GM18870 (cell line): ENCODE measurements at regions not wholly inside any gene's neighbourhood (a gene's known extent, or its start where the extent isn't known, plus 50 kb on each side); places are given as distances from the start of the nearest gene placed in this dataset.

Source experiments
- ATAC-seq: cut with Tn5 transposase; IDR thresholded peaks from one replicate; pipeline ENCODE4 v1.9.1; 2021; ENCODE audit warnings: moderate library complexity; ENCODE audit not compliant: unreplicated experiment

DNA sequence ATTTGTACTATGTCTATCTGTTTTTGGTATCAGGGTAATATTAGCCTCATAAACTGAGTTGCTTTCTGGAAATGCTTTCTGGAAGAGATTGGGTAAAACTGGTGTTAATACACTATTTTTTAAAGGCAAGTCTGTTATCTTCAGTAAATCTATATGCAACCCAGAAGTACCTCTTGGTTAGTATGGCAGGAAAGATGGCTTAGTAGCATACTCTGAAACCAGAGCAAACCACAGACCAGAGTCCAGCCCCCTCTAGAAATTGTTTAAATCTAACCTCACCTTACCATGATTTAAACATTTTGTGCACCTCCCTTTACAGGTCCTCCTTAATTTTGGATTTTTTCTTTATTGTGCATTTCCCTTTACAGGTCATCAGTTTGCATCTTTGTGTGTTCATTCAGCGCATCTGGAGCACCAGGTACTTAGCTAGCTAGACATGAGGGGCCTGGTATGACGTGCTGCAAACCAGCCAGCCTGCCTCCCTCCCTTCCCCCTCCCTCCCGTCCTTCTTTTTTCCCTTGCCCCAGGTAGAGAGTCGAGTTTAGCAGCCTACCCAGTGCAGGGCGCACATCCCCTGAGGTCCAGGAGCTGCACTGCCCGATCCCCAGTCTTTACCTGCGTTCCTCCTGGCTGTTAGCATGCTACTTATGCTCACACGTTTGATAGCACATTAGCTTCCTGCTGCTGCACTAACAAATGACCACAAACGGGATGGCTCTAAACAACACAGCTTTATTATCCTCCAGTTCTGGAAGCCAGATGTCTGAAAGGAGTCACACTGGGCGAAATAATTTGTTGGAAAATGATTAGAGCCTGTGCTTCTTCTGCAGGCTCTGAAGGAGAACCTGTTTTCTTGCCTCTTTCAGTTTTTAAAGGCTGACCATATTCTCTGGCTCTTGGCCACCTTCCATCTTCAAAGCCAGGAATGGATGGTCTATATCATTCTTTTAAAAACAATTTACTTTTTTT is 299.9 kb upstream of the HABP2 start:
- no peak for ATAC-seq

DNA sequence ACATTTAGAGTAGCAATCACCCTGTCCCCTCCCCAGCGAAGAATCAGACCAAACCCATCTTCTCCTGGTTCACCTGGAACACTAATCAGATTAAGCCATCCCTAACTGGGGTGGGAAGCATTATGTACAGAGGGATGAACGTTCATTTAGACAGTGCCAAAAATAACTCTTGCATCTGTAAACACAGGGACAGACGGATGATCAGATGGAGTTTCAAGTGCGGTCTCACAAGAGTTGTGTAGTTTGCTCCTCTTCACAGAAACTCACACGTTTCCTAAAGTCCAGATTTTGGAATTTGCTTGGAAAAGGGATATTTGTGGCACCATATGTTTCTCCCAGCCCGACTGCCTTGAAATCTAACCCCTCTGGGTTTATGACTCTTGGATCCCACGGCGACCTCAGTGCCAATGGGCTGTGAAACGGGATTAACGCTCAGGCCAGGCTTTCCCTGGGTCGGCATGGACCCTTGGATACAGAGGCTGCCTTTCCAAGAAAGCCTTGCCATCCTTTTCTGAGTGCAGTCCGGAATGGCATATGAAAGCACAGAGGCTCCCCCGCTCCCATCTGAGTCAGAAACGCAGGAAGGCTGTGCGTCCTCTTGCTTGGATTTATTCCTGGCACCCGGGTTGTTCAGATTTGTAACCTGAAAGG is 293.2 kb upstream of the HABP2 start:
- ATAC-seq, result no peak

DNA sequence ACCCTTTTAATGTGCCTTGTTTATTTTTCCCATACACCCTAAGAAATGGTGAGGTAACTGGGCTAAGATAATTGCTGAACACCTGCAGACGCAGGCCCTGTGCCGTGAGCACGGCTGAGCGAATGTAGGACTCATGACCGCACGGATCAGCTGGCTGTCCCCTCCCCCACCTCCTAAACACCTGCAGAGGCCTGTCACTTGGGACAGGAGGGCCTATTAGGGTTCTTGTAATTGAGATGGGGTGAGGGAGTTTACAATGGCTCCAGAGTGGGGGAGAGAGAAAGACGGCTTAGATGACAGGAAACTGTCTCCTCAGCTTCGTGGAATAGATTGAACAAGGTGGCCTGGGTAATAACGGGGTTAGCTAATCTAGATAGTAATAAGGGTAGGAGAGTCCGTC is 291.7 kb upstream of the HABP2 start:
- no peak for ATAC-seq

DNA sequence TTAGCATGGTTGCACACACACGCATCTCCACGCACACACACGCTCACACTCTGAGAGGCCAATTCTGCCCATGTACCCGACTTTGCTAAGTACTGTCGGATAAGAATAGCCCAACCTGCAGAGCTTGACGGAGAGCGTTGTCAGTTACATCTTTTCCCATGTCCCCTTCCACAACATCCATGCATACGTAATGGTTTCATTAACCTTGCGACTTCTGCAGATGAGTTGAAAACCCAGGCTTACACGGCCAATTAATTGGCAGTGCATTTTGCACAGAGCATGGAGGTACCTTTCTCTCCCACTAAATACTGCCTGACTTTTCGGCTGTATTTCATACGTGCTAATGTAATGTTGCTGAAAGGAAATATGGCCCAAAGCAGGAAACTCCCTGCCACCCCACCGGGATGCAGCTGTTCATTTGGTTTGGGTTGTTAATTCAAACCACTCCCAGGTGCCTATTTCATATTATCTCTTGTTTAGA is 291.2 kb upstream of the HABP2 start:
- no peak for ATAC-seq

DNA sequence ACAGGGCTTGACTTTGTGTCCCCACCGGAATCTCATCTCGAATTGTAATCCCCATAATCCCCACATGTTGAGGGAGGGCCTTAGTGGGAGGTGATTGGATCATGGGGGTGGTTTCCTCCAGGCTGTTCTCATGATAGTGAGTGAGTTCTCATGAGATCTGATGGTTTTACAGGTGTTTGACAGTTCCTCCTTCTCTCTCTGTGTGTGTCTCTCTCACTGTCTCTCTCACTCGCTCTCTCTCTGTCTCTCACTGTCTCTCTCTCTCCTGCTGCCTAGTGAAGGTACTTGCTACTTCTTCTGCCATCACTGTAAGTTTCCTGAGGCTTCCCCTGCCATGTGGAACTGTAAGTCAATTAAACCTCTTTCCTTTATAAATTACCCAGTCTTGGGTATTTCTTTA is 289.8 kb upstream of the HABP2 start:
- ATAC-seq, result no peak

DNA sequence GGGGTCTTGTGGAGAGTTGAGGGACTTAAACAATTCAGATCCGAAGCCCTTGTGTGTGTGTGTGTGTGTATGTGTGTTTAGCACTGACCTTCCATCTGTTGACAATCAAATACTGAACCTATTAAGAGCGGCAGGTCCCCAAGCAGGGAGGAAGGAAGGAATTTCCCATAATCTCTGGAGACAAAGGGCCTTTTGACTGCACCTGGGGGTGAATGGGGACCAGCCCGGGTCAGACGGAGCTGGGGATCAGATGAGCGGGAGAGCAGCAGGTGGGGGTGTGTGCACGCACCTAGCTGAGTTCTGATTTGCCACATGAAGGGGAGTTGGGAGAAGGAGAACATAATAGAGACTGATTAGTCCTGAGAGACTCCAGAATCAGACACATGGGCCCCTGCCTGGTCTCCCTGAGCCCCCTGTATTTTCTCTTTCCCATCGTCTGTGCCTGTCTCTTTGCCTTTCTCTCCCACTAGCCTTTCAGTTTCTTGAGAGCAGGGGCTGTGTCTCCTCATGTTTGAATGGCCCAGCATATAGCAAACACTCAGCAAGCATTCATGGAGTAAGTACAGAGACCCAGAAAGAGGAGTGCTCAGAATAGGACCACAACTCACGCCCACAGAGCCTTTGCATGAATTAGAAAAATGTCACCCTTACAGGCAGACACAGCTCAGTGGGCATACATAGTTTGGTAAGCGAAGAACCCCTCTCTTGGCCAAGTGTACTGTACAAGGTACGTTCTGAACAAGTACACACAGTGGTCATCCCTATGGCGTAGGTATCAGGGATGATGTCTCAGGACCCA is 288.3 kb upstream of the HABP2 start:
- ATAC-seq, result no peak

DNA sequence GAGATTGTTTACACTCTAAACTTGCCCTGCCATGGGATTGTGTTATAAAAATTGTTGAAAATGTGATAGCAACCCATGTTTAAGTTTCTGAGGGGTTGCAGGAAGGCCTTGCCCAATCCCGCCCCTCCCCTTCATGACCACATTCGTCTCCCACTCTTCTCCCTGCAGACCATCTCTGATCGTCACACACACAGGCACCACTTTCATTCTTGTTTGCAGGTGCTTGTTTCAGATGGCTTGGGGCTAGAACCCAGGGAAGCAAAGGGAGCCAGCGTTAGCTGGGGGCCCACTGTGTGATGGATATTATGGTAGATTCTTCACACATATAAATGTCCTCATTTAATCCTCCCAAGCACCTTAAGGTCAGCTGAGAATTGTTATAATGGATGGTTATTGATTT is 286.7 kb upstream of the HABP2 start:
- no peak for ATAC-seq

DNA sequence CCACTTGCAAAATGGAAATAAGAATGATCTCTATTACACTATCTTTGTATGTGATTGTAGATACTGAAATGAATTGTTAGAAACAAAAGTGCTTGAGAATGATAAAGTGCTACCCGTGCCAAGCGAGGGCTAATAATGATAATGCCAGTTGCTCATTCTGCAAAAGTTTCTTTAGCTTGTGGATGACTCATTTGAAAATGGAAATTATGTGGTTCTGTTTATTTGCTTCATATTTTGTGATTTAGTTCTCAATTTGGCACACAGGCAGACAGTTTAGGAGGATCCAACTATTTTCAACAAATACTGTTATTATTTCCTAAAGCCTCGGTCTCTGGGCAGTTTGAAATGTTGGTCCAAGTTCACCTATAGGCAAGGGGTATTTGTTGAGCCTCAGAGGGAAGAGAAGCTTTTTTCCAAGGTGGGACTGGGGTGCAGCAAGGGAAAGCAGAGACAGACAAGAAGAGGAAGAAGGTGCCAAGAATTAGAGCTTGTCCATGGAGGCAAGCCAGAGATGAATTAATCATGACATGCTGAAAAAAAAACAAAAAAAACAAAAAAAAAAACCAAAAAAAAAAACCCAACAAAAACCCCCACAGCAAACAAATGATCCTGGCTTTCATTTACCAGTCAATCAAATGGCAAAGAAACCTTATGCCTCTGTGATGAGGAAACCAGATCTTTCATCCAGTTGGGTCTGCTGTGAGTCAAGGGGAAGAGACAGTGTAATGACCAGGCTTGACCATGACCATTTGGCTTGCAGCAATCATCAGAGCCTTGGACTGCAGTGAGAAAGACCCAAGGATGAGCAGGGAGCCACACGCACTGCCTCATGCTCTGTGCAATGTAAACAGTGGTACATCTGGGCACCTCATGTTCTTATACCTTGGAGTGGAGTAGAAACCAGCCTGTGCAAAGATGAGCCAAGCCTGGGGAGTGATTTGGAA is 285.0 kb upstream of the HABP2 start:
- ATAC-seq, result no peak

DNA sequence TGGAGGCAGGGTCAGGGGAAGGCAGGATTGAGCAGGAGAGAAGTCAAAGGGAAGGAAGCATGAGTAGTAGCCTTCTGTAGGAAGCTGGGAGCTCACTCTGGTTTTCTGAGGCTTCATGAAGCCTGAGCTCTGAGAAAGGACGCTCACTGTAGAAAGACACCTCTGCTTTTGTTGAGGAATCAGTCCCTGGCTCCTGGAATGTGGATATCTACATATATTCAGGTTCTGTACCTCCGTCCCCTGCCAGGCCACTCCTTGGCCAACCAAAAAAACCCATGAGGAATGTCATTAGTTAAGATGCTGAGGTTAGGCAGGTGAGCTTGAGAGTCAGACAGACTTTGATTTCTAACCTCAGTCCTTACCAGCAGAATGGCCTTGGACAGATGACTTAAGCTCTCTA is 283.5 kb upstream of the HABP2 start:
- no peak for ATAC-seq

DNA sequence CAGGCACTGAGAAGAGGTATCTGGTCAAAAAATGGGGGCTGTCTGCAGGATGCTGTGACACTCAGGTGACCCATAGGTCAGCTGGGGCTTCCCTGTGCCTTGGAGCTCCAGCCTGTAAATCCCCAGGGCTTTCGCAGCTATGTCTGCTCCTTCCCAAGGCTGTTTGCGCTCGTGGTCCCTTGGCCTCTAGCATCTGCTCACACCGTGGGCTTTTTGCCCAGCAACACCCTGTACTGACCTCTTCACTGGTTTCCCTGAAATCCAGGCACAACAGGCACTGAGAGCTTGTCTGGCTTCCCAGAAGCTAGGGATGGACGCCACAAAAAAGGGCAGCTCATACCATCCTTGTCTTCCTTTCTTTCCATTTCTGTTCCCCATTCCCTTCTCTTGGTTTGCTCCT is 280.3 kb upstream of the HABP2 start:
- ATAC-seq, result no peak

DNA sequence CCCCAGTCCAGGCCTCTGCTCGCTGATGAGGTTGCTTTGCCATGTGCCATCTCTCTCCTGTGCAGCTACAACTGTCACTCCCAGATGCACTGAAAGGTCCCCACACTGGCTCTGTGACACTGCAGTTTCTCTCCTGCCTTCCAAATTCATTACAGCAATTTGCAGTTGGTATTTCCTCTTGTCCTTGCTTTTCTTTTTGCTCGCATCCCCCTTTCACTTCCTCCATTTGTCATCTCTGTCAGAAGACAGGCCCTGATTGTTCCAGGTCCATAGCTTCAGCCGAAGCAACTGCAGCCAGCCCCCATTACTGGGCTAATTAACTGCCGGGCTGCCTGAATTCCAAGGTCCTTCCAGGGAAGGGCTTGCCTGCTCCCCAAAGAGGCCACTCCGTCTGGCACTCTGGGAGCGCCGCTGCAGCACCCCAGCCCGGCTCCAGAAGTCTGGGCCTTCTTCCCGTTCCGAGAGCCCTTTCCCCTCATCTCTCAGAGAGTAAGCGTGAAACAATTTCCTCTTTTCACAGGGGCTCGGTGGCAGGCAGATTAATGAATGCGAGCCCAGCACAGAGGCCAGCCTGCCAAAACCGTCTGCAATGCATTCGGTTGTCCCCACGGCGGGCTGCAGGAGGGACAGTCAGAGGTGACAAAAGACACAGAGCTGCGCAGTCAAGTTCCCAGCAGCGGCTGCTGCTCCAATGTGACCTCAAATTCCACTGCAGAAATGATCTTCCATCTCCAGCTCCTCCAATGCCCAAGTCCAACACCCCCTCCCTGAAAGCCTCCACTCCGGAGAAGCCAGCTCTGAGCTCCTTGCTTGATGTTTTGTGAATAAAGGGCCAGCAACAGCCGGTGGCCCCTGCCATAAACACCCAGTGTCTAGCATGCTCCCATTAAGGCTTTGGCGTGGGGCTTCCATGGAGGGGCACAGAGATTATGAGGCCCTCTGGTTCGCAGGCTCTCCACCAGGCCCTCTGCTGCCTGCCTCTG is 279.4 kb upstream of the HABP2 start:
- no peak for ATAC-seq

DNA sequence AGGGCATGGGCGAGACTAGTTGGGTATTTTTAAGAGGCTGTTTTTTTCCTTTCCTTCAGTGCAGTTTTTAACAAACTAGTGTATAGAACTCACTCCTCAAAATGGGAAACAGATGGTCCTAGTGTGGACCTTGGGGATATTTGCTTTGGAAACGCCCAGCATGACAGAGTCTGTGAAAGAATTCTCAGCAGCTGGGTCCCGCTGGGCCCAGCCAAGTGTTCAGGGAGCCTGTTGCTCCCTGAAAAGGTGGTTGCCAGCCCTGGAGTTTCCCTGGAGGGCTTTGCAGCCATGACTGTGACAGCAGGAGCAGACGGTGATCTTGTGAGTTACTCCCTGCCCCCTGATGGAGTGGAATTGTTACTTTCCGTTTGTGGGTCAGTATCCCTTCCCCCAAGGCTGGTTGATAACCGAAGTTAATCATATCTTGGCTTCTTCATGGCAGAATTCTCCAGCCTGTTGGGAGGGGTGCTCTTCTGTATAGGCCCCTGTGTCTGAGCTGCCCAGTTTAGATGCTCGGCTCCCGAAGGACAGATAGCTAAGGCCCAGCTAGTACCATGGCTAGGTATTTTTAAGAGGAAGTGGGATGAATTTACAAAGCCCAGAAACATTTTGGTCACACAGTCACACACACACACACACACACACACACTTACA is 278.6 kb upstream of the HABP2 start:
- ATAC-seq, result no peak

DNA sequence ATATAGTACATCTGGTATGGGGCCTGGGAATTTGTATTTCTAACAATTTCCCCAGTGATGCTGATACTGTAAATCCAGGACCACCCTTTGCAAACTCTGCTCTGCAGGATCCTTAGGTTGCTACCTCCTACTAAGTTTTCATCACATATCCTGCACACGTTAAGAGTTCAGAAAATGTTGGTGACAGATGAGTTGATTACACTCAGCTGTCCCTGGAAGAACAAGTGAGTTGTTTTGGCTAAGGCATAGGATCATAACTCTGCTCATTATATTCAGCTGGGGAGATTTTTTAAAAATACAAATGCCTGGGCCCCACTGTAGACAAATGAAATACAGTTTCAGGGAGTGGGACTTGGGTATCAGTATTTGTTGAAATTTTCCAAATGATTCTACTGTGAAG is 274.6 kb upstream of the HABP2 start:
- ATAC-seq, result no peak

DNA sequence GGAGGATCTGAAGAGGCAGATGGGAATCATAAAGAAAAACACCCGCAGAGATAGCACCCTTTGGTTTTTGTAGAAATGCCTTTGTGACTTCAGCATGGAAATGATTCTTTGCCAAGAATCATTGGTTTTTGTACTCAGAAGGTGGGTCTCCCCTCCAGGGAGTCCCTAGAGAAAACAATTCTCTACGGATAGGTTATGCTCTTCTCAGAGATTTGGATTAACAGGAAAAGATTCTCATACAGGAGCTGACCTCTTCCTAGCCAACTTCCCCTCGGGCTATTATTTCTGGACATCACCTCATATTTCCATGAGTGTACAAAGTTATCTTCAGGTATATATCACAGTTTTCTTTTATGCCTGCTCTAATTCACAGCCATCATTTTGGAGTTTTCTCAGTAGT is 274.2 kb upstream of the HABP2 start:
- no peak for ATAC-seq

DNA sequence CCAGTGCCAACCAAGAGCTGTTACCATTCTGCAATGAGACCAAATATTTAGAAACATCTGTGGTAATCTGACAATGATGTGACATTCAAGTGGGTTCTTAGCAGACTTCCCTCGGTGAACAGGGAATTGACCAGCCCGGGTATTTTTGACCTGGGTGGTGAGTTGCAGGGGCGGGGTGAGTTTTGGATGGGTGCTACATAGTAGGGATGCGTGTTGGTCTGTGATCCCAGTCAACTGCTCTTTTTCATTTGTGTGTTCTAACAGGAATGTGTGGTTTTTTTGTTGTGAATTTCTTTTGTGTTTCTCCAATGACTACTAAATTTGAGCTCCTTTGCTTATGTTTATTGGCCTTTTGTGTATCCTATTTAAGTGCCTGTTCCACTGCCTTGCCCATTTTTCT is 273.6 kb upstream of the HABP2 start:
- ATAC-seq, result no peak

DNA sequence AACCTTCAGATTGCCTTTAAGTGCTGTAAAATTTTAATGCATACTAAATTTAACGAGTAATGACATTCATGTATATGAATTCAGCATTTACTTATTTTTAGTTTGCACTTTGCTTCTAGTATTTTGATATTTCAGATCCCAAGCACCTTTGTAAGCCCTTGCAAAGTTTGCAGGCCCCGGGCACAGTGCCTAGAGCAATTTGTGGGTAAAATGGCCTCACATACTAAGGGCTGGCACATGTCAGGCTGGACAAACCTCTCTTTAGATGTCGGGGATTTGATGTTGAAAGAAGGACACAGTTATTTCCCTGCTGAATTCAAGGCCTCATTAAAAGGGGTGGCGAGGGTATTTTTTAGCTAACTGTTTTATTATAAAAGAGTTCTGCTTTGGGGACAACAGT is 270.3 kb upstream of the HABP2 start:
- no peak for ATAC-seq

DNA sequence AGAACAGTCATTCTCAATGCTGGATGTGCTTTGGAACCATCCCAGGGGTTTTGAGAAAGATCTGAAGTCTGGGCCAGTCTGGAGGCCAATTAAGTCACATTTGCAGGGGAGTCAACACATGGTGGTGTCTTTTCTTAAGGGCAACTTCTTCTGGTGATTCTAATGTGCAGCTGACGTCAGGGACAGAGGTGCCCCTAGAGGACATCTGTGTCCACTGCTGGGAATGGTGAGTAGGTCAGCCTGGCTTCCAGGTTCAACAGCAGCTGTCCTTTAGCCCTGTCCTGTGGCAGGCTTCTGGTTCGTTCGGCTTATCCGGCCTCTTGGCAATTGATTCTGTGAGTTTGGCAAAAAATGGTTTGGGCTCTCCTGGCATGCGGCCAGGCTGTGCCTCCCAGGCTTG is 269.7 kb upstream of the HABP2 start:
- ATAC-seq, result no peak

DNA sequence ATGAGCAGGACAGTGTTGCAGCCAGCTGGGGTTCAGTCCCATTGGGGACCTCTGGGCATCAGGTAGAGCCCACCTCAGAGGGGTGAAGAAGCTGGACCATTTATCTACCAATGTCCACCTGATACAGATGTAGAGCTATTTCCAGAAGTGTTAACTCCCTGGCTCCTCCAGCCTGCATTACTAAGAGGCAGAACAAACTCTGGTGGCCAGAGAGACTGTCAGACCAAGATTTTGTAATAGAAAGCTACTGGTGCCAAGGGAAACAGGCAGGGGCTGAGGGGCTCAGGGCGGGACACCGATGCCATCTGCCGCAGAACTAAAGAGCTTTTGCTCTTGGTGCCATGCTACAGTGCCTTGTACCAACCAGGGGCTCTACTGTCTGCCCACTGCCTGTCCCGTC is 268.2 kb upstream of the HABP2 start:
- no peak for ATAC-seq

DNA sequence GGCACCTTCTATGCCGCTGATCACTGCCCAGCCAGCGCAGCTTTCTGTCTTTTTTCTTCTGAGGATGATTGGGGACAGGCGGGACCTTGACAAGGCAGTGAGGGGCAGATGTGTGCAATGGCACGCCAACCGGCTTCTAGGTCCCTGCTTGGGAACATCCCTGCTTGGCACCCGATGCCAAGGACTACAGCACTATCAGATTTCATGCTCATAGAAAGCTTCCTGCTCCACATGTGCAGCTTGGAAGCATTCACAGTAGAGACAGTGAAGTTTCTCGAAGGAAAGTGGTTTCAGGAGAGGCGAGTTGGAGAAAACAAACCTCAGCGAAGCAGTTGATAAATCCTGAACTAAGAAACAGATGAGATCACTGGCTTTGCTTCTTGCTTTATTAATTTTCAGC is 267.5 kb upstream of the HABP2 start:
- no peak for ATAC-seq
